Colonic mucosa (tissue), 4 donors: ENCODE measurements at regions not wholly inside any gene's neighbourhood (a gene's known extent, or its start where the extent isn't known, plus 50 kb on each side); places are given as distances from the start of the nearest gene placed in this dataset.

Experiments
- DNase-seq: peaks from one replicate; pipeline ENCODE4 v3.0.0-alpha.2; 2020
- H3K27ac ChIP-seq: fragments of 200-600 bp; one replicate; pipeline ENCODE4 v1.8.0; 2021
- H3K27me3 ChIP-seq: fragments of 200-600 bp; one replicate; pipeline ENCODE4 v1.8.0; 2021
- H3K36me3 ChIP-seq: fragments of 200-600 bp; one replicate; pipeline ENCODE4 v1.8.0; 2021
- H3K4me1 ChIP-seq: fragments of 200-600 bp; one replicate; pipeline ENCODE4 v1.8.0; 2021; ENCODE audit warnings: mild to moderate bottlenecking
- H3K4me3 ChIP-seq: fragments of 200-600 bp; one replicate; pipeline ENCODE4 v1.8.0; 2021
- H3K9ac ChIP-seq, 2 donors: one replicate each; pipeline ENCODE4 v1.7.0; 2013; ENCODE audit warnings: control low read depth in 2 of 2, low read depth in 2 of 2, low read length in 2 of 2
- H3K9me3 ChIP-seq: fragments of 200-600 bp; one replicate; pipeline ENCODE4 v1.8.0; 2021
- CTCF ChIP-seq: fragments of 200-600 bp; IDR thresholded peaks from one replicate; pipeline ENCODE4 v1.8.0; 2022; ENCODE audit warnings: antibody characterized with exemption, mild to moderate bottlenecking
- intact Hi-C: fragments of 100-400 bp; cut with DNase I; formaldehyde crosslinking; loops from one replicate; pipeline ENCODE4 v1.14.1; 2022
- donor health status: healthy.
- donor health status: DM: no; HTN: no; CAD: no.
- donor health status: DM: no; HTN: no; CAD: no.

DNA sequence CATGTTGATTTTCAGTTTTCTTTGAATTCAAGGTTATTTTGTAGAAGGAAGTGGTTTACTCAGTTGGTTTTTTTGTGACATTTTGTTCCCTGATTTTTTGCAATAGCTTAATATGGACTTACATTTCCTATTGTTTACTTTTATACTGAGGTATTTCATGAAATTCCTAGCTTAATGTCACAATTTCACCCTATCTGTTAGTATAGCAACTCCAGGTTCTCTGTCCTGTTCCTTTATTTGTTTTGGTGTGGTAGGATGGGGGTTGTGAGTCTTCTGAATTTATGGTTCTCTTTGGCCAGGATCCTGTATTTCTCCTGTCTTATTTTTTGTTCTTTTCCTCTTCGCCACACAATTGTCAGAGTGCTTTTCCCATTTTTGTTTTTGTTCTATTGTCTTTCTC lies 523.4 kb upstream of the ARRDC3 start:
- Histone ChIP-seq H3K4me1 (no peaks in the 10 kb centered on the region), H3K9ac (no peak overlapping the region), H3K36me3 (no peaks in the 10 kb centered on the region), H3K27me3 (no peaks in the 10 kb centered on the region), H3K27ac (no peak overlapping the region), H3K9me3 (no peaks in the 10 kb centered on the region), H3K4me3 (no peak overlapping the region)
- no peak for TF ChIP-seq CTCF
- intact Hi-C loops = no loop called here
- no peak for DNase-seq

DNA sequence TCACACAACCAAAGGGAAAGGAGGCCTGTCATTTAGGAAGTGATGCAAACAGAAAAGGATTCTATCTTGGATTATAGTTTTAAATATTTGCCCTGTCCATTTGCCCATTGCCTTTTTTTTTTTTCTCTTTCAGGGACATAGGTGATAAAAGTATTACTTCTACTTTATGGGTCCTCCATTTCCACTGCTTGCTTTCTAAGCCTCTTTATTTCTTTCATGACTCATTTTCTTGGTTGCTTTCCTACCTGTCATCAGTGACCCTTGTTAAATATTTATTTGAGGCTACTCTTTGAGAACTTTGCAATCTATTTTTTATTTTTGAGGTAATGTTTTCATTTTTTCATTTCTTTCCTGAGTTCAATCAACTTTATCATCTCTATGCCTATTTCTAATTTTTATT lies 522.9 kb upstream of the ARRDC3 start:
- intact Hi-C loops = no loop called here
- no peaks in the 10 kb centered on the region for H3K36me3 ChIP-seq
- H3K4me1 ChIP-seq = no peaks in the 10 kb centered on the region
- H3K27ac ChIP-seq = no peak overlapping the region
- H3K4me3 ChIP-seq = no peak overlapping the region
- no peaks in the 10 kb centered on the region for H3K27me3 ChIP-seq
- H3K9ac ChIP-seq = no peak overlapping the region
- DNase-seq = no peak
- H3K9me3 ChIP-seq = no peaks in the 10 kb centered on the region
- no peak for TF ChIP-seq CTCF

GRCh38 chr5:91898898-91899297 lies 515.8 kb upstream of the ARRDC3 start:
- Histone ChIP-seq H3K27me3 (no peaks in the 10 kb centered on the region), H3K36me3 (no peaks in the 10 kb centered on the region), H3K4me3 (no peak overlapping the region), H3K9me3 (no peaks in the 10 kb centered on the region), H3K27ac (no peak overlapping the region), H3K9ac (no peak overlapping the region), H3K4me1 (no peaks in the 10 kb centered on the region)
- no peak for TF ChIP-seq CTCF
- intact Hi-C loops = no loop called here
- DNase-seq = no peak

DNA sequence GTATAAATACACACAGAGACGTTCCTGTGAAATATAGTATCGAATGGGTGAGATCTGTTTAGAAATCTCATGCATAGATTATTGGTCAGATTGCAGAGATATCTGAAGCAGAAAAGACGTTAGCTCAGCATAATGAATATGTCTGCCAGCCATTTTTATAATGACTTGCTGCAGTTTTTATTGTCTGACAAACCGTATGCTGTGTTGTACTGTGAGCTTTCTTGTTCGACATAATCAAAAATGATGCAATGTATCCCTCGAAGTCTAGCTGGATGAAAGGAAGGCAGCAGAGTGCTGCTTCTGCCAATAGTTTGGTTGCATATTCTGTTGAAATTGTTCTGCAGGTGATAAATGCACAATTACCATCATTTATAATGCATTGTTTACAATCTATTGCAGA lies 514.9 kb upstream of the ARRDC3 start:
- H3K4me1 ChIP-seq = no peaks in the 10 kb centered on the region
- H3K27me3 ChIP-seq = no peaks in the 10 kb centered on the region
- intact Hi-C loops = no loop called here
- H3K27ac ChIP-seq = no peak overlapping the region
- H3K36me3 ChIP-seq = no peaks in the 10 kb centered on the region
- no peak for TF ChIP-seq CTCF
- H3K9me3 ChIP-seq = no peaks in the 10 kb centered on the region
- H3K9ac ChIP-seq = no peak overlapping the region
- H3K4me3 ChIP-seq = no peak overlapping the region
- no peak for DNase-seq

GRCh38 chr5:91888810-91889209 lies 505.7 kb upstream of the ARRDC3 start:
- Histone ChIP-seq H3K27me3 (no peaks in the 10 kb centered on the region), H3K27ac (no peak overlapping the region), H3K9ac (no peak overlapping the region), H3K4me1 (no peaks in the 10 kb centered on the region), H3K36me3 (no peaks in the 10 kb centered on the region), H3K4me3 (no peak overlapping the region), H3K9me3 (no peaks in the 10 kb centered on the region)
- intact Hi-C loops = no loop called here
- no peak for TF ChIP-seq CTCF
- no peak for DNase-seq
